Spleen (tissue), 11 donors: ENCODE measurements at regions not wholly inside any gene's neighbourhood (a gene's known extent, or its start where the extent isn't known, plus 50 kb on each side); places are given as distances from the start of the nearest gene placed in this dataset.
A peak's percentile ranks its signal among the peaks of the same experiment; 100 is the strongest.

Experiments used
- DNase-seq: peaks from one replicate; pipeline ENCODE4 v3.0.0-alpha.2; 2020
- H3K27ac ChIP-seq, 8 donors: fragments of 200-600 bp; sonication (generic) in 7 of 8; 1 replicate in 4 of 8; 2 replicates in 4 of 8; pipeline versions ENCODE4 v1.5.0 to v1.8.0; 2016 to 2021; ENCODE audit warnings: inconsistent platforms in 4 of 8, mild to moderate bottlenecking in 4 of 8, moderate library complexity in 1 of 8
- H3K27me3 ChIP-seq, 7 donors: fragments of 200-600 bp; sonication (generic) in 6 of 7; replicated peaks in 1 of 7; 1 replicate in 4 of 7; 2 replicates in 3 of 7; pipeline versions ENCODE4 v1.5.0 to v1.8.0; 2016 to 2021; ENCODE audit warnings: inconsistent platforms in 3 of 7, mild to moderate bottlenecking in 1 of 7
- H3K36me3 ChIP-seq, 6 donors: fragments of 200-600 bp; sonication (generic) in 5 of 6; 1 replicate in 4 of 6; 2 replicates in 2 of 6; pipeline versions ENCODE4 v1.5.0 to v1.8.0; 2016 to 2021; ENCODE audit warnings: inconsistent platforms in 2 of 6
- H3K4me1 ChIP-seq, 6 donors: fragments of 200-600 bp; sonication (generic) in 5 of 6; 1 replicate in 3 of 6; 2 replicates in 3 of 6; pipeline versions ENCODE4 v1.5.0 to v1.8.0; 2016 to 2021; ENCODE audit warnings: inconsistent platforms in 3 of 6
- H3K4me3 ChIP-seq, 8 donors: fragments of 200-600 bp; sonication (generic) in 7 of 8; 1 replicate in 4 of 8; 2 replicates in 4 of 8; pipeline versions ENCODE4 v1.5.0 to v1.8.0; 2016 to 2021; ENCODE audit warnings: inconsistent platforms in 4 of 8, mild to moderate bottlenecking in 4 of 8, moderate library complexity in 2 of 8
- H3K9me3 ChIP-seq, 8 donors: fragments of 200-600 bp; sonication (generic) in 7 of 8; 1 replicate in 4 of 8; 2 replicates in 4 of 8; pipeline versions ENCODE4 v1.5.0 to v1.8.0; 2016 to 2021; ENCODE audit warnings: inconsistent platforms in 4 of 8
- CTCF ChIP-seq, 11 experiments: fragments of 200-600 bp in 7 of 11; fragments of 450-650 bp in 4 of 11; sonication (generic) in 4 of 11; IDR thresholded peaks in 8 of 11; conservative IDR thresholded peaks in 3 of 11; 1 replicate in 7 of 11; 2 replicates in 4 of 11; pipeline versions ENCODE4 v1.4.0 to v1.8.0; 2016 to 2021; ENCODE audit warnings: antibody characterized with exemption in 11 of 11, inconsistent platforms in 4 of 11, mild to moderate bottlenecking in 1 of 11
- POLR2A ChIP-seq, 3 donors: fragments of 450-650 bp; IDR thresholded peaks; one replicate each; pipeline ENCODE4 v1.5.1; 2017; ENCODE audit warnings: antibody characterized with exemption in 3 of 3, mild to moderate bottlenecking in 1 of 3
- POLR2AphosphoS5 ChIP-seq, 3 donors: sonication (generic); formaldehyde crosslinking; IDR thresholded peaks; one replicate each; pipeline ENCODE4 v1.5.1; 2017; ENCODE audit warnings: antibody characterized with exemption in 3 of 3
- WGBS, 5 donors: extraction: QIAGEN DNeasy Blood & Tissue Kit in 3 of 5; methylation state at CpG; one replicate each; pipeline versions ENCODE4 v1.1.5 to v1.1.7; 2013 to 2018; 5-methylcytosine and 5-hydroxymethylcytosine counted together
- intact Hi-C: fragments of 100-400 bp; cut with DNase I; formaldehyde crosslinking; loops from one replicate; pipeline ENCODE4 v1.15.0; 2023; ENCODE audit warnings: low total_unique reads
- donor health status: healthy with polysubstance abuse.
- donor health status: DM: no; HTN: no; CAD: no; lungs with moderate emphysema.
- donor health status: DM: no; HTN: no; CAD: no.
- donor health status: Bipolar disorder and iron deficiency.
- donor health status: healthy.
- donor health status: DM: no; HTN: no; CAD: no.
- donor health status: DM: yes; HTN: yes; CAD: no.

- no peaks in the 10 kb centered on the region for H3K9me3 ChIP-seq
- peak overlapping the region in 5 of 8 donors; percentile 22 to 68 (median 44) for H3K27ac ChIP-seq
- intact Hi-C loops, result no loop called here
- 55 to 60% (median 55%) methylated on average over 4 of the region's 4 CpGs for WGBS, 5 donors
- TF ChIP-seq CTCF (IDR thresholded peaks at IDR 0.05 in 8 of 11, conservative IDR thresholded peaks at IDR 0.05 in 3 of 11) (no peak), POLR2A (IDR thresholded peaks at IDR 0.05) (no peak), POLR2AphosphoS5 (IDR thresholded peaks at IDR 0.05) (no peak)
- H3K4me1 ChIP-seq, result peaks cover 0 to 64% (median 40%) of the 10 kb centered on the region in 6 donors
- H3K36me3 ChIP-seq, result no peaks in the 10 kb centered on the region
- no peaks in the 10 kb centered on the region for H3K27me3 ChIP-seq
- no peak overlapping the region for H3K4me3 ChIP-seq
- no peak for DNase-seq
Observed at GRCh38 chr12:107369679-107370078, 276.3 kb upstream of the CRY1 start.

GRCh38 chr12:107372229-107372658, 278.9 kb upstream of the CRY1 start:
- 17 to 33% (median 23%) methylated on average over 5 of the region's 5 CpGs for WGBS, 5 donors

GRCh38 chr12:107373238-107373809, 280.0 kb upstream of the CRY1 start:
- no peaks in the 10 kb centered on the region for H3K27me3 ChIP-seq
- TF ChIP-seq POLR2A (IDR thresholded peaks at IDR 0.05), result no peak
- TF ChIP-seq CTCF (IDR thresholded peaks at IDR 0.05 in 8 of 11, conservative IDR thresholded peaks at IDR 0.05 in 3 of 11), result no peak
- no peak for TF ChIP-seq POLR2AphosphoS5 (IDR thresholded peaks at IDR 0.05)
- no peaks in the 10 kb centered on the region for H3K36me3 ChIP-seq
- WGBS, 5 donors, result 57 to 76% (median 60%) methylated on average over 3 of the region's 3 CpGs
- H3K9me3 ChIP-seq, result no peaks in the 10 kb centered on the region
- peaks cover 0 to 65% (median 40%) of the 10 kb centered on the region in 6 donors for H3K4me1 ChIP-seq
- no peak for DNase-seq
- peak overlapping the region in 4 of 8 donors; percentile 38 to 67 (median 49) for H3K27ac ChIP-seq
- intact Hi-C loops, result no loop called here
- no peak overlapping the region for H3K4me3 ChIP-seq

More at GRCh38 chr12:107372229-107372658, 278.9 kb upstream of the CRY1 start:
- intact Hi-C loops, result no loop called here
- no peaks in the 10 kb centered on the region for H3K27me3 ChIP-seq
- H3K4me1 ChIP-seq, result peaks cover 0 to 66% (median 40%) of the 10 kb centered on the region in 6 donors
- H3K4me3 ChIP-seq, result no peak overlapping the region
- DNase-seq, result no peak
- H3K36me3 ChIP-seq, result no peaks in the 10 kb centered on the region
- peak overlapping the region in 5 of 8 donors; percentile 20 to 67 (median 40) for H3K27ac ChIP-seq
- TF ChIP-seq POLR2A (IDR thresholded peaks at IDR 0.05) (no peak), POLR2AphosphoS5 (IDR thresholded peaks at IDR 0.05) (no peak), CTCF (IDR thresholded peaks at IDR 0.05 in 8 of 11, conservative IDR thresholded peaks at IDR 0.05 in 3 of 11) (no peak)
- no peaks in the 10 kb centered on the region for H3K9me3 ChIP-seq

- no peak overlapping the region for H3K4me3 ChIP-seq
- TF ChIP-seq POLR2AphosphoS5 (IDR thresholded peaks at IDR 0.05), result no peak
- no peak for TF ChIP-seq POLR2A (IDR thresholded peaks at IDR 0.05)
- no peak for TF ChIP-seq CTCF (IDR thresholded peaks at IDR 0.05 in 8 of 11, conservative IDR thresholded peaks at IDR 0.05 in 3 of 11)
- peak overlapping the region in 5 of 8 donors; percentile 18 to 67 (median 40) for H3K27ac ChIP-seq
- intact Hi-C loops, result no loop called here
- H3K4me1 ChIP-seq, result peaks cover 0 to 56% (median 38%) of the 10 kb centered on the region in 6 donors
- no peaks in the 10 kb centered on the region for H3K27me3 ChIP-seq
- H3K9me3 ChIP-seq, result no peaks in the 10 kb centered on the region
- DNase-seq, result no peak
- no peaks in the 10 kb centered on the region for H3K36me3 ChIP-seq
- WGBS, 5 donors, result 23 to 36% (median 31%) methylated on average over 10 of the region's 10 CpGs
Observed at GRCh38 chr12:107374161-107374840, 281.0 kb upstream of the CRY1 start.
